HFFc6 (cell line): ENCODE measurements at regions not wholly inside any gene's neighbourhood (a gene's known extent, or its start where the extent isn't known, plus 50 kb on each side); places are given as distances from the start of the nearest gene placed in this dataset.

Source experiments
- DNase-seq: peaks from one replicate; pipeline ENCODE4 v3.0.0-alpha.2; 2018
- H3K27ac Mint-ChIP-seq: 2 replicates; pipeline ENCODE4 v1.8.0; 2020; ENCODE audit warnings: mild to moderate bottlenecking, mixed read lengths
- H3K27me3 Mint-ChIP-seq: 2 replicates; pipeline ENCODE4 v1.8.0; 2021; ENCODE audit warnings: mild to moderate bottlenecking, moderate library complexity, mixed read lengths; ENCODE audit not compliant: insufficient read depth
- H3K36me3 Mint-ChIP-seq: 2 replicates; pipeline ENCODE4 v1.8.0; 2021; ENCODE audit warnings: low read depth, mixed read lengths
- H3K4me1 Mint-ChIP-seq: 2 replicates; pipeline ENCODE4 v1.8.0; 2020; ENCODE audit warnings: low read depth, mixed read lengths
- H3K4me3 Mint-ChIP-seq: 2 replicates; pipeline ENCODE4 v1.8.0; 2020; ENCODE audit warnings: mild to moderate bottlenecking, moderate library complexity, mixed read lengths
- H3K9me3 Mint-ChIP-seq: 2 replicates; pipeline ENCODE4 v1.8.0; 2020; ENCODE audit warnings: mild to moderate bottlenecking, mixed read lengths
- CTCF ChIP-seq: fragments of 200-600 bp; sonication (generic); IDR thresholded peaks from 2 replicates; pipeline ENCODE4 v1.5.0; 2021; ENCODE audit warnings: antibody characterized with exemption, mild to moderate bottlenecking

GRCh38 chr3:177341736-177342419 lies 144.6 kb upstream of the TBL1XR1 start:
- no peak for DNase-seq
- no peaks in the 10 kb centered on the region for H3K27me3 Mint-ChIP-seq
- no peak for TF ChIP-seq CTCF
- H3K4me1 Mint-ChIP-seq: peaks cover 47% of the 10 kb centered on the region
- no peak overlapping the region for H3K27ac Mint-ChIP-seq
- H3K9me3 Mint-ChIP-seq: no peaks in the 10 kb centered on the region
- H3K36me3 Mint-ChIP-seq: peaks cover 5% of the 10 kb centered on the region; the same call in 1 of the 2 replicates
- H3K4me3 Mint-ChIP-seq: no peak overlapping the region

GRCh38 chr3:177343122-177343625 lies 145.9 kb upstream of the TBL1XR1 start:
- Mint-ChIP-seq H3K4me1 (peaks cover 41% of the 10 kb centered on the region), H3K27me3 (no peaks in the 10 kb centered on the region), H3K4me3 (no peak overlapping the region), H3K9me3 (no peaks in the 10 kb centered on the region), H3K36me3 (no peaks in the 10 kb centered on the region), H3K27ac (no peak overlapping the region)
- no peak for TF ChIP-seq CTCF
- DNase-seq: no peak

GRCh38 chr3:177345049-177345972 lies 148.0 kb upstream of the TBL1XR1 start:
- Mint-ChIP-seq H3K4me1 (peaks cover 36% of the 10 kb centered on the region), H3K4me3 (peak overlapping the region; percentile 67), H3K36me3 (no peaks in the 10 kb centered on the region), H3K27me3 (no peaks in the 10 kb centered on the region), H3K27ac (peak overlapping the region; percentile 97), H3K9me3 (no peaks in the 10 kb centered on the region)
- DNase-seq: peak; percentile 95
- TF ChIP-seq CTCF: no peak

GRCh38 chr3:177345973-177346503 lies 148.8 kb upstream of the TBL1XR1 start:
- H3K27me3 Mint-ChIP-seq: no peaks in the 10 kb centered on the region
- peak overlapping the region; percentile 67 for H3K4me3 Mint-ChIP-seq
- H3K36me3 Mint-ChIP-seq: no peaks in the 10 kb centered on the region
- DNase-seq: no peak
- no peak for TF ChIP-seq CTCF
- peak overlapping the region; percentile 97 for H3K27ac Mint-ChIP-seq
- no peaks in the 10 kb centered on the region for H3K9me3 Mint-ChIP-seq
- peaks cover 38% of the 10 kb centered on the region for H3K4me1 Mint-ChIP-seq

GRCh38 chr3:177346878-177347277 lies 149.6 kb upstream of the TBL1XR1 start:
- Mint-ChIP-seq H3K4me3 (no peak overlapping the region), H3K4me1 (peaks cover 38% of the 10 kb centered on the region), H3K36me3 (no peaks in the 10 kb centered on the region), H3K27me3 (no peaks in the 10 kb centered on the region), H3K9me3 (no peaks in the 10 kb centered on the region), H3K27ac (no peak overlapping the region)
- no peak for TF ChIP-seq CTCF
- DNase-seq: no peak
